ENCODE measurements at regions not wholly inside any gene's neighbourhood (a gene's known extent, or its start where the extent isn't known, plus 50 kb on each side); places are given as distances from the start of the nearest gene placed in this dataset.
"Not testable (repeated sequence)": the region's sequence is repeated elsewhere in the genome, so short reads cannot be mapped to it uniquely, and the experiment has no call there.

DNA sequence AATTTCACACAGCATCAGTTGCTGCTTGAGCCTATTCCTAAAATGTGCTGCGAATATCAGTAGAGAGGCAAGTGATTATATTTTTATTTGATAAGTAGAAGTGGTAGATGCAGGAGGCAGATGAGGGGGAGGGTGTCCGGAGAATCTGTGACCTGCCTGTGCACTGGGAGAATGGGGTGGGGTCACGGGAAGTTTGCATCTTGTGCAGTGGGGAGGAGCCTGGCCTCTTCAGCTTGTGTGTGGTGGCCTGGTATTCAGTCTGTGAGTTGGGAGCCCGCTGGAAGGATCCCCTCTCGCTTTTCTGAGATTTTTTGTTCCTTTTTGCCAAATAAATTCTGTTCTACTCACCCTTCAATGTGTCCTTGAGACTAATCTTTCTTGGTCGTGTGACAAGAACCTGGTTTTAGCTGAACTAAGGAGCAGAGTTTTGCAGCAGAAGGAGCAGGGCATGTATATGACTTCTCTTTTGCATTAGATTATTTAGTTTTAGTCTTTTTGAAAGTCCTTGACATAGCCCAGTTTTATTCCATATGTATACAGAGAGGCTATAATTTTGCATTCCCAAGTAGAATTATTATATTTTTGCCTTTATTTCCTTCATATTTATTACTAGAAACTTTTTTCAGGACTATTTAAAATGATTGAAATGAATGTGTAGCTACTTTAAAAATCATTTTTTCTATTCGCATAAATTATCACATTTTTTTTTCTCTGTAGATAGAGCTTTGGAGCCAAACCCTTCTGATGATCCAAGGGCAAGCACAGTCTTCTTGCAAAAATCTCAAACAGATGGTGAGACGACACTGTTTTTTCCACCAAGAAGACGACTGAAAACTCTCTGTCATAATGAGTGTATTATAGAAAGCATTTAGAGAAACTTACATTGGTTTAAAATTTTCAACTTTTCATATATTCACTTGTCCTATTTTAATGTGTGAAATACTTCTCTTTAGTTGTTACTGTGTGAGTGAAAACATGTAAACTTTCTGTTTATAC is 1257.2 kb downstream of the UQCRFS1 start:
- Mint-ChIP-seq H3K27me3 (no peaks in the 10 kb centered on the region), H3K4me3 (no peak overlapping the region), H3K4me1 (no peaks in the 10 kb centered on the region), H3K36me3 (ENCODE audit: low read depth) (no peaks in the 10 kb centered on the region), H3K9me3 (no peaks in the 10 kb centered on the region), H3K27ac (no peak overlapping the region)
- intact Hi-C loops (cut with micrococcal nuclease): no loop called here
- DNase-seq: no peak

DNA sequence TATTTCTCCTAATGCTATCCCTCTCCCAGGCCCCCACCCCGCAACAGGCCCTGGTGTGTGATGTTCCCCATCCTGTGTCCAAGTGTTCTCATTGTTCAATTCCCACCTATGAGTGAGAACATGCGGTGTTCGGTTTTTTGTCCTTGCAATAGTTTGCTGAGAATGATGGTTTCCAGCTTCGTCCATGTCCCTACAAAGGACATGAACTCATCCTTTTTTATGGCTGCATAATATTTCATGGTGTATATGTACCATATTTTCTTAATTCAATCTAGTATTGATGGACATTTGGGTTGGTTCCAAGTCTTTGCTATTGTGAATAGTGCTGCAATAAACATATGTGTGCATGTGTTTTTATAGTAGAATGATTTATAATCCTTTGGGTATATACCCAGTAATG is 1270.3 kb downstream of the UQCRFS1 start:
- H3K27ac Mint-ChIP-seq; H3K9me3 Mint-ChIP-seq; intact Hi-C loops (cut with micrococcal nuclease); H3K27me3 Mint-ChIP-seq; H3K36me3 Mint-ChIP-seq (ENCODE audit: low read depth); H3K4me1 Mint-ChIP-seq; DNase-seq; H3K4me3 Mint-ChIP-seq: not testable (repeated sequence)

DNA sequence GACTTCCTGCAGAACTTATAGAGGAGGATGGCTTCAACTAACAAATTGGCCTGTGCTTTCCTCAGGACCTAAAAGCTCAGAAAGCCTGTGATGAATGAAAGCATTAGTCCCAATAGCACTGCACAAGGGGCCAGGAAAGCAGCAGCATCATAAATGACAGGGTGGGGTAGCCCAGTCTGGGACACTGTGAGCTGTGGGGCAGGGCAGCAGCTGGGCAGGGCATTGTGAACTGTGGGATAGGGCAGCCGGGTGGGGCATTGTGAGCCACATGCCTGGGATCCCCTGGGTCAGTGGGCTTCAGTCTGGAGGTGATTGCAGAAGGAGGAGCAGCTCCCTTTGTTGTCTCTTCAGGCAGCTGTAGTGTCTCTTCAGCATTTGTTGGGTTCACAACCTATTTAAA is 1276.8 kb downstream of the UQCRFS1 start:
- Mint-ChIP-seq H3K36me3 (ENCODE audit: low read depth) (no peaks in the 10 kb centered on the region), H3K9me3 (no peaks in the 10 kb centered on the region), H3K4me3 (no peak overlapping the region), H3K27me3 (no peaks in the 10 kb centered on the region), H3K4me1 (no peaks in the 10 kb centered on the region), H3K27ac (no peak overlapping the region)
- intact Hi-C loops (cut with micrococcal nuclease): no loop called here
- no peak for DNase-seq

DNA sequence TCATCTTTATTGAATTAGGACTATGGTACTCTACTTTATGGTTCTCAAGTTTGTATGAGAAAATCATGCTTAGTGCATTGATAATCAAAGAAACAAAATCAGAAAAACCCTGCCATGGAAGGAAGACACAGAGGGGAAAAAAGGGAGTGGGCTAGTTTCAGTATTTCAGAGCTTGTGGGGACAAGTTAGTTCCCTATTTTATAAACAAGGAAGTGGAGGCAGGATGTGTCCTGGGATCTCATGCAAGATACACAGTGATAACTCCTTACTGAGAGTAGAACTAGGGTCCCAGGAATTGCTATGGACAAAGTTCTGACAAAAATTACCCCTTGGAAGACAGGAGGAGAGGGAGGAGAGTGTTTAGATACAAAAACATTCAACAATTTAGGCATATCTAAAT is 1277.3 kb downstream of the UQCRFS1 start:
- H3K27me3 Mint-ChIP-seq: no peaks in the 10 kb centered on the region
- H3K27ac Mint-ChIP-seq: no peak overlapping the region

DNA sequence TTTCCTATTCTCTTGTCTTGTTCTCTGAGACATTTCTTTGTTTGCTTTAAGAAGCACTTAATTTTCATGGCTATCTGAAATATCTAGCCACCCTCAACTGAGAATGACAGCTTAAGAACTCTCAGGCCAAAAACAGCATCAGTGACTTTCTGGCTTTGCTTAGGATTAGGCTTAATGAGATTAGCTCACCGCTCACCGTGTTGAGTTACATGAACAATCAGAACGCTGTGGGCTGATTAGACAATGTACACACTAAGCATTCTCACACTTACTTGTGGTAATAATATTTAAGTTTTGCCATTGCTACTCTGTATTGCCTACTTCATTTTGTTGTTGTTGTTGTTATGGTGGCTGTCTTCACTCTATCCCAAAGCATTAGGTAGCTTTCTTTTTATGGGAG is 1283.6 kb downstream of the UQCRFS1 start:
- DNase-seq: no peak
- H3K4me1 Mint-ChIP-seq: no peaks in the 10 kb centered on the region
- no peaks in the 10 kb centered on the region for H3K36me3 Mint-ChIP-seq (ENCODE audit: low read depth)
- H3K9me3 Mint-ChIP-seq: no peaks in the 10 kb centered on the region
- H3K4me3 Mint-ChIP-seq: no peak overlapping the region
- no peaks in the 10 kb centered on the region for H3K27me3 Mint-ChIP-seq
- H3K27ac Mint-ChIP-seq: no peak overlapping the region
- intact Hi-C loops (cut with micrococcal nuclease): no loop called here

More for the DNA sequence above, 1277.3 kb downstream of the UQCRFS1 start:
- Mint-ChIP-seq H3K4me3 (no peak overlapping the region), H3K9me3 (no peaks in the 10 kb centered on the region), H3K36me3 (ENCODE audit: low read depth) (no peaks in the 10 kb centered on the region), H3K4me1 (no peaks in the 10 kb centered on the region)
- no peak for DNase-seq
- intact Hi-C loops (cut with micrococcal nuclease): no loop called here

DNA sequence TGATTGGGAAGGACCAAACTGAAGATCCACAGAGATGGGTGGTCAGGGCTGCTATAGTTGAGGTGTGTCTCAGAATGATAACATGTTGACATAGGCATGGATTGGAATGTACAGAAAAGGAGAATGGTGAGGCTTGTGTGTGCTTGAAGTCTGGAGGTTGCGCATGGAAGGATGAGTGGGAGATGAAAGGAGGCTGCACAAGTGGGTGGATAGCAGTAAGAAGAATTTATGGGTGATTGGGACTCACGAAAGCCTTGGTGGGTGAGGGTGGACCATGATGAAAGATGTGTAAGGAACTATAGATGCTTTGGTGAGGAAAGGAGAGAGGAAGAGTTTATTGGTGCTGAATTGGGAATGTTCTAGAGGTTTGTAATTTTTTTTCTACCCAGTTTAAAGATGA is 1287.7 kb downstream of the UQCRFS1 start:
- no peaks in the 10 kb centered on the region for H3K36me3 Mint-ChIP-seq (ENCODE audit: low read depth)
- H3K4me3 Mint-ChIP-seq: no peak overlapping the region
- no peaks in the 10 kb centered on the region for H3K27me3 Mint-ChIP-seq
- no peak overlapping the region for H3K27ac Mint-ChIP-seq
- no peaks in the 10 kb centered on the region for H3K4me1 Mint-ChIP-seq
- intact Hi-C loops (cut with micrococcal nuclease): no loop called here
- no peaks in the 10 kb centered on the region for H3K9me3 Mint-ChIP-seq
- DNase-seq: no peak

DNA sequence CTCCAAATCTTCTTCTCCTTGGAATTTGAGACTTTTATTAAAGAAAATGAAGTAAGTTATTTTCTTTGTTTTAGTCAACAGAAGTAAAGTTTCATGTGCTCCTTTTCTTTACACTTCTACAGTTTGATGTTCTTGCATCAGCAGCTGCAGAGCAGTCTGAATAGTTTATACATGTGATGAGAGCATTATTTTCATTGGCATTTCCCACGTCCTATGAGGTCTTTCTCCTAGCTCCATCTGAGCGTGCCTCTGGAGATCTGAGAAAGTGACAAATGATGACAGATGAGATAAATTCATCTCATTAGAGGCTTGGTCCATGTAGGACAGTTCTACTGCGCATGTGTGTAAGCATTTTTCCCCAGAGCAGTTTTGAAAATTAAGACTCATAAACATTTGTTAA is 1290.0 kb downstream of the UQCRFS1 start:
- H3K36me3 Mint-ChIP-seq (ENCODE audit: low read depth): no peaks in the 10 kb centered on the region
- peaks cover 4% of the 10 kb centered on the region for H3K9me3 Mint-ChIP-seq
- H3K27ac Mint-ChIP-seq: no peak overlapping the region
- intact Hi-C loops (cut with micrococcal nuclease): no loop called here
- no peaks in the 10 kb centered on the region for H3K27me3 Mint-ChIP-seq
- DNase-seq: no peak
- H3K4me1 Mint-ChIP-seq: no peaks in the 10 kb centered on the region
- no peak overlapping the region for H3K4me3 Mint-ChIP-seq

DNA sequence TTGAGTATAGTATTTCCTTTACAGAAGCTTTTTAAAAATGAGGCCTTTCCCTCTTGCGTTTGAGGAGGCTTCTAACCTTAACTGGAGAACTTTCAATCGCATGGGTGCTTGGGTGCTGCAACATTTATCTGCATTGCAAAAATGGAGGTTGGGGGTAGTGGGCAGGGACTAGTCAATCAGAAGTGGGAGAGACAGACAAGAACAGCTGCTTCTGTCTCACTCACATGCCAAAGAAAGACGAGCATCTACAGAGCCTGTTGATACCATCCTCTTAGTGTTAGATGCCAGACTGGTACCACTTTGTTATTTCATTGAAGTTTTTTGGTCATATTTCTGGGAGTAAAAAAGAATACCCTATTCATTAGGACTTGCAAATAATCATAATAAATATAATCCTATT is 1292.2 kb downstream of the UQCRFS1 start:
- no peak for DNase-seq
- H3K27me3 Mint-ChIP-seq: no peaks in the 10 kb centered on the region
- H3K4me1 Mint-ChIP-seq: no peaks in the 10 kb centered on the region
- no peak overlapping the region for H3K27ac Mint-ChIP-seq
- no peaks in the 10 kb centered on the region for H3K36me3 Mint-ChIP-seq (ENCODE audit: low read depth)
- H3K4me3 Mint-ChIP-seq: no peak overlapping the region
- peaks cover 4% of the 10 kb centered on the region for H3K9me3 Mint-ChIP-seq
- intact Hi-C loops (cut with micrococcal nuclease): no loop called here

DNA sequence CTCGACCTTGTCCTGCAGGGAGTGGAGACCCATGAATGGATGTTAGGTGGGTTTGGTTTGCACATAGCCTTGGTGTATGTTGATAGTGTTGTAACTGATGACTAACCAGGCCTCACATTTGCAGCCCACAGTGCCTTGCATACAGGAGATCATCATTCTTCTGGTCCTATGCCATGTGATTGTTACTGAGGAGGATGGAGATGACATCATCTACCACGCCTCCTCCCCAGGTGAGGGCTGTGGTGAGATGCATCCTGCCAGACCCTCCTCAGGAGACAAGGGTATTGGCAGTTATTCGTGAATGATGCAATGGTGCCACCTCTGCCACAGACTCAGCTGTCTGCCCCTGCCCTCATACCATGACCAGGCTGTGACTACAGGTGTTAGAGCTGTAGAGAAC is 1294.1 kb downstream of the UQCRFS1 start:
- peaks cover 4% of the 10 kb centered on the region for H3K9me3 Mint-ChIP-seq

DNA sequence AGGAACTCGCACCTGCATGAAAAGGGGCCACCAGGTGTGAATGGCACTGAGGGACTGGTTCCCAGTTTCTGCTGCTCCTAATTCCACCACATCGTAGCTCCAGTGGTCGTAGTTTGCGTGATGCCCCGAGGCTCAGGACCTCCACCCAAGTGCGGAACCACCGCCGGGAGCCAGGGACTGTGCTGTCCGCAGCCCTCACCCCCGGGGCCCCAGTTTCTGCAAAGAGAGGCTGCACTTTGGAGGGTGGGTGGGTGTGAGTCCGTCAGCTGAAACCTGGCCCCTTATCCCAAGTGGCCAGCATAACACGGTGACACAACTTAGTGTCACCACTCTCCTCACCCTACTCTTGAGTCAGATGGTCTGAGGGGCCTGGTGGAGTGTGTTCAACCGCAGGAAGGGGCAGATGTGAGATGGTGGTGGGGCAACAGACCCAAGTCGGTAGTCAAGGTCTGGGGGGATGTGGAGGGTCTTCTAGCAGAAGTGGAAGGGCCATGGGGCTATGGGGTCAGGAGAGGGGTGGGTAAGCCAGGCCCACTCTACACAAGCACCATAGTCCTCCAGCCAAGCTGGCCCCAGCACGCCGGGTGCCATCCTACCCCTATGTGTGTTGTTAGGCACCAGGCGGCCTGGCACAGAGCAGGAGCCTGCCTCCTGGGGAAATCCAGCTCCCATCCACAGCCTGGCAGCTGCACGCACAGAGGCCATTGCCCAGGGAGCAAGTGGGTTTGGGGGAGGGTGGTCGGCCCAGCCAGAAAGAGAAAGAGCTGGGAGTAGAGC is 1301.6 kb downstream of the UQCRFS1 start:
- Mint-ChIP-seq H3K36me3 (ENCODE audit: low read depth) (no peaks in the 10 kb centered on the region), H3K9me3 (no peaks in the 10 kb centered on the region), H3K27me3 (no peaks in the 10 kb centered on the region), H3K27ac (no peak overlapping the region), H3K4me1 (no peaks in the 10 kb centered on the region), H3K4me3 (no peak overlapping the region)
- no peak for DNase-seq
- intact Hi-C loops (cut with micrococcal nuclease): no loop called here

More for the DNA sequence above, 1294.1 kb downstream of the UQCRFS1 start:
- DNase-seq: no peak
- no peaks in the 10 kb centered on the region for H3K4me1 Mint-ChIP-seq
- no peaks in the 10 kb centered on the region for H3K27me3 Mint-ChIP-seq
- H3K36me3 Mint-ChIP-seq (ENCODE audit: low read depth): no peaks in the 10 kb centered on the region
- no peak overlapping the region for H3K4me3 Mint-ChIP-seq
- intact Hi-C loops (cut with micrococcal nuclease): no loop called here
- H3K27ac Mint-ChIP-seq: no peak overlapping the region

DNA sequence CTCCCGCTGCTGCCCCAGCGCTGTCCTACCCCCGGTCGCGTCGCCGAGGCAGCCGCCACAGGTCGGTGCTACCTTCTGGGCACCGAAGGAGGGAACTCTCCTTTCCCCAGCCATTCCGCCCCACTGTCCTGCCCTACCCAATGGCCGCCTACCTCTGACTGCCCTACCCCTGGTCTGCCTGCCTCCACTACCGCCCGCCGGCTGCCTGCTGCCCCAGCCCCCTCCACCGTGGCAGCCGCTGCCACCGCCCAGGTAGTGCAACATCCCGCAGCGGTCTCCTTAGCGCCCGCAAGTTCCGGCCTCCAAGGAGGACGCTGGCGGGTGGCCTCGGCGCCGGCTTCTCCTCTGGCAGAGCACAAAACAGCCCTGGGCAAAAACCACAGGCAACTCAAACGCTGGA is 1303.1 kb downstream of the UQCRFS1 start:
- Mint-ChIP-seq H3K4me1 (no peaks in the 10 kb centered on the region), H3K27me3 (no peaks in the 10 kb centered on the region), H3K27ac (no peak overlapping the region), H3K9me3 (no peaks in the 10 kb centered on the region), H3K4me3 (no peak overlapping the region), H3K36me3 (ENCODE audit: low read depth) (no peaks in the 10 kb centered on the region)
- intact Hi-C loops (cut with micrococcal nuclease): no loop called here
- DNase-seq: no peak

DNA sequence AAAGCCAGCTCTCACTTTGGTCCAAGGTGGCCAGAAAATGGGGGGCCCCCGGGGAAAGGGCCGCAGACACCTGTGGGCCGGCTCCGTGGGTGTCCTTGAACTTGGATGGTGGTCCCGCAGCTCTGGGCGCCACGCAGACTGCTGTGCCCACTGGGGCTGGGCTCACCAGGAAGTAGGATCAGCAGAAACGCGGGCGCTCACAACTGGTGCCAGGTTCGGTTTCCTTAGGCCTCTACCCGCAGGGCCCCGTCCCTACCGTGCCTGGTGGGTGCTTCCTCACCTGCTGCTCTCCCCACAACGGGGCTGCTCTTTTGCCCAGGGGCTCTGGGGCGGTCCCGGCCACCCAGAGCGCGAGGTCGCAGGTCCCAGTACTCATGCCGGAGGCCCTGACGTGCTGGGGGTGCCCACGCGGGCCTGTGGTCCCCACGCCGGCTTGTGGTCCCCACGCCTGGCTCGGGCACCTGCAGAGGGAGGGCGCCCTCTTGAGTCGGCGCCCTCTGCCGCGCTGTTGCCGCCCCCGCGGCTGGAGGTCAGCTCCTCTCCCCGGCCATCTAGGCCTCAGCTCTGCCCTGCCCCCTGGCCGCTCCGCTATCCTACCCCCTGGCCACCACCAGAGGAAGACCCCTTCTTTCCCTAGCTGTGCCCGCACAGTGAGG is 1303.6 kb downstream of the UQCRFS1 start:
- H3K27me3 Mint-ChIP-seq: no peaks in the 10 kb centered on the region
- intact Hi-C loops (cut with micrococcal nuclease): no loop called here

DNA sequence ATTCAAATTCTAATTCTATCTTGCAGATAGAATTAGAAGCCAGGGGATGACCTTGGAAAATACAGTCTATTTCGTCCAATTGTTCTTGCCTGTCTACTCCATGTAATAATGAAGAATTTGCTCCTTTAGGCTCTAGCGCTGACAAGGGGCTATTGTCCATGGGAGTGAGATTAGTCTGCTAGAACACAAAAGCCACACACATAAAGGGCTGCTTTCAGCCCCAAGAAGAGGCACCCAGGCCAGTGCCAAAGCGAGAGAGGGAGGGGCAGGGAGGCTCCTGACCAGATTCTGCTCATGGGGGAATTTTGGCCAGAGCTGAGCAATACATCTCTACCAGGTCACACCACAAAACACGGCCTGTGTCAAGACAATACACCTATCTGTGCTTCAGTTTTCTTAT is 1306.9 kb downstream of the UQCRFS1 start:
- H3K9me3 Mint-ChIP-seq: no peaks in the 10 kb centered on the region
- no peaks in the 10 kb centered on the region for H3K36me3 Mint-ChIP-seq (ENCODE audit: low read depth)
- no peaks in the 10 kb centered on the region for H3K27me3 Mint-ChIP-seq
- intact Hi-C loops (cut with micrococcal nuclease): no loop called here
- no peak overlapping the region for H3K4me3 Mint-ChIP-seq
- no peak overlapping the region for H3K27ac Mint-ChIP-seq
- no peaks in the 10 kb centered on the region for H3K4me1 Mint-ChIP-seq
- DNase-seq: no peak

More for the DNA sequence above, 1303.6 kb downstream of the UQCRFS1 start:
- Mint-ChIP-seq H3K4me3 (no peak overlapping the region), H3K27ac (no peak overlapping the region), H3K4me1 (no peaks in the 10 kb centered on the region), H3K36me3 (ENCODE audit: low read depth) (no peaks in the 10 kb centered on the region), H3K9me3 (no peaks in the 10 kb centered on the region)
- no peak for DNase-seq

DNA sequence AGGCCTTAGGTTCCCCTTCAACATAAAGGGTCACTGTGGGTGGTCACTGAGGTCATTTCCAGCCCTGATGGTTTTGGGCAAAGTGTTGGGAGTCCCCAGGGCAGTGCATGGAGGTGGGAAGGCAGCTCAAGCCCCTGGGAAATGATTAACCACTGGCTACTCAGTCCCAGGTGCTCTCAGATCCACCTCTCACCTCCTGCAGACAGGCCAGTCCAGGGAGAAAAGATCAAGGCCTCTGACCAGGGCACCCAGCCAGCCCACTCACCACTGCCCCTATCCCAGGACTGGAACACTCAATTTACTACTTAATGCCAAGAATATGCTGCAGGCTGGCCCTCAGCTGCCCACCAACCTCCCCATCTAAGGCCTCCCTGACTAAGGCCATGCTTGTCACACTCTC is 1307.9 kb downstream of the UQCRFS1 start:
- H3K27ac Mint-ChIP-seq: no peak overlapping the region
- DNase-seq: no peak
- H3K4me1 Mint-ChIP-seq: no peaks in the 10 kb centered on the region
- H3K36me3 Mint-ChIP-seq (ENCODE audit: low read depth): no peaks in the 10 kb centered on the region
- H3K9me3 Mint-ChIP-seq: no peaks in the 10 kb centered on the region
- H3K4me3 Mint-ChIP-seq: no peak overlapping the region
- H3K27me3 Mint-ChIP-seq: no peaks in the 10 kb centered on the region
- intact Hi-C loops (cut with micrococcal nuclease): no loop called here

All from activated CD4-positive, alpha-beta T cell treated with anti-CD3 and anti-CD28 coated beads, Interleukin-2, amount 10 ng/mL, durations not matched to agents 24 days and 14 days (primary cell).